ENCODE measurements at regions not wholly inside any gene's neighbourhood (a gene's known extent, or its start where the extent isn't known, plus 50 kb on each side); places are given as distances from the start of the nearest gene placed in this dataset.

DNA sequence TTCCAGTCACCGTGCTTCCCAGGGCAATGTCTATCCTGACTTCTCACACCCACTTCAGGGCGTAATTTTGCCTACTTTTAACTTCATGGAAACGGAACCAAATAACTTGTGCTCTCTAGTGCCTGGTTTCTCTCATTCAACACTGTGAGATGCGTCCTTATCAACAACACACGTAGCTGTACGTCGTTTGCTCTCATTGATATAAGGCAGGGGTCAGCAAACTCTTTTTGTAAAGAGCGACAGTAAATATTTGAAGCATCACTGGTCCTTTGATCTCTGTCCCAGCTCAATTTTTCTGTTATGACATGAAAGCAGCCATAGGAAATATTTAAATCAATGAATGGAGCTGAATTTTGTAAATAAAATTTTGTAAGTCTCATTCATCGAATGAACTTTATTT lies 239.3 kb upstream of the KCNG1 start:
- Histone ChIP-seq H3K27me3 (no peaks in the 10 kb centered on the region), H3K4me3 (no peak overlapping the region), H3K27ac (no peak overlapping the region), H3K4me1 (no peaks in the 10 kb centered on the region), H3K9me3 (peaks cover 0 to 6% of the 10 kb centered on the region in 2 donors), H3K36me3 (no peaks in the 10 kb centered on the region)
- TF ChIP-seq, protein P1, sequence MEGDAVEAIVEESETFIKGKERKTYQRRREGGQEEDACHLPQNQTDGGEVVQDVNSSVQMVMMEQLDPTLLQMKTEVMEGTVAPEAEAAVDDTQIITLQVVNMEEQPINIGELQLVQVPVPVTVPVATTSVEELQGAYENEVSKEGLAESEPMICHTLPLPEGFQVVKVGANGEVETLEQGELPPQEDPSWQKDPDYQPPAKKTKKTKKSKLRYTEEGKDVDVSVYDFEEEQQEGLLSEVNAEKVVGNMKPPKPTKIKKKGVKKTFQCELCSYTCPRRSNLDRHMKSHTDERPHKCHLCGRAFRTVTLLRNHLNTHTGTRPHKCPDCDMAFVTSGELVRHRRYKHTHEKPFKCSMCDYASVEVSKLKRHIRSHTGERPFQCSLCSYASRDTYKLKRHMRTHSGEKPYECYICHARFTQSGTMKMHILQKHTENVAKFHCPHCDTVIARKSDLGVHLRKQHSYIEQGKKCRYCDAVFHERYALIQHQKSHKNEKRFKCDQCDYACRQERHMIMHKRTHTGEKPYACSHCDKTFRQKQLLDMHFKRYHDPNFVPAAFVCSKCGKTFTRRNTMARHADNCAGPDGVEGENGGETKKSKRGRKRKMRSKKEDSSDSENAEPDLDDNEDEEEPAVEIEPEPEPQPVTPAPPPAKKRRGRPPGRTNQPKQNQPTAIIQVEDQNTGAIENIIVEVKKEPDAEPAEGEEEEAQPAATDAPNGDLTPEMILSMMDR (IDR thresholded peaks at IDR 0.05) = no peak
- DNase-seq (ENCODE audit: low spot score) = no peak

DNA sequence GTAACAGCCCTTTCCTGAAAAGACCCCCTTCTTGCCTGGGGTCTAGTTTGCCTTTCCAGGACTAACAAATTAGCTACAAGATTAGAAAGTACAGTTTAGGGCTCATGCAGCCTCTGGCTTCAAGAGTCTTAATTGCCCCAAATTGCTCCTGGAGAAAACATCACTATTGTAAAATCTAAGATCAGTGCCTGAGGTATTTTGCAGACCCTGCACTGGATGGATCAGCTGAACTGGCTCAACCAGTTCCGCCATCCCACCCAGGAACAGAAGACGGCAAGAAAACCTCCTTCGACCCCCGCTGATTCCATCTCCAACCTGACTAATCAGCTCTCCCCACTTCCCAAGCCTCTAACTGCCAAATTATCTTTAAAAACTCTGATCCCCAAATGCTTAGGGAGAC lies 236.5 kb upstream of the KCNG1 start:
- no peaks in the 10 kb centered on the region for H3K9me3 ChIP-seq
- no peak overlapping the region for H3K4me3 ChIP-seq
- no peaks in the 10 kb centered on the region for H3K4me1 ChIP-seq
- no peak overlapping the region for H3K27ac ChIP-seq
- H3K36me3 ChIP-seq = no peaks in the 10 kb centered on the region
- no peak for DNase-seq (ENCODE audit: low spot score)
- H3K27me3 ChIP-seq = no peaks in the 10 kb centered on the region
- TF ChIP-seq, protein P1 (IDR thresholded peaks at IDR 0.05) = no peak

DNA sequence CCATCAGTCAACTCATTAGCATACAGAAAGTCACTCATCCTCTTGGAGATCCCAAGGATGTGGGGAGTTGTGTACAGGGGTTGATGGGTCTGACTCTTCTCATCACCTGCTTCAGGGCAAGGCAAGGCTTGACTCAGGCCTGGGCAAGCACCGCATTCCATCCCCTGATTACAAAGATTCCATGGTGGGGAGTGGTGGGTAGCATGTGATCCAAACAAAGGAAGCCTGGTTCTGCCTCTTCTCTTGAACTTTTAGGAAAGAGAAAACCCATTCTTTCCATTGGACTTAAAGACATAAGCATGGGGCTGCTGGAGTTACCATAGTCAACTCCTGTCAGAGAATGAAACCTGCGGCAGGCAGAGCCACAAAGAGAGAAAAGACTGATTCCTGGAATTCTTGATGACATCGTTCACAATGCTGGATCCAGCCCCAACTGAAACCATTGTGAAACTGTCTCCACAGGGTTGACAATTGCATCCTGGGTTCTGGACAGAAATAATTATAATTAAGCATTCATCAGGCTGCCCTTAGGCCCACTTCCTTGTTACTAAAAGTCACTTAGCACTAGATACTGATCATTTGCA lies 235.8 kb upstream of the KCNG1 start:
- no peak overlapping the region for H3K4me3 ChIP-seq
- DNase-seq (ENCODE audit: low spot score) = no peak
- H3K27ac ChIP-seq = no peak overlapping the region
- no peaks in the 10 kb centered on the region for H3K36me3 ChIP-seq
- H3K4me1 ChIP-seq = no peaks in the 10 kb centered on the region
- H3K9me3 ChIP-seq = no peaks in the 10 kb centered on the region
- TF ChIP-seq, protein P1 (IDR thresholded peaks at IDR 0.05) = no peak
- H3K27me3 ChIP-seq = no peaks in the 10 kb centered on the region

DNA sequence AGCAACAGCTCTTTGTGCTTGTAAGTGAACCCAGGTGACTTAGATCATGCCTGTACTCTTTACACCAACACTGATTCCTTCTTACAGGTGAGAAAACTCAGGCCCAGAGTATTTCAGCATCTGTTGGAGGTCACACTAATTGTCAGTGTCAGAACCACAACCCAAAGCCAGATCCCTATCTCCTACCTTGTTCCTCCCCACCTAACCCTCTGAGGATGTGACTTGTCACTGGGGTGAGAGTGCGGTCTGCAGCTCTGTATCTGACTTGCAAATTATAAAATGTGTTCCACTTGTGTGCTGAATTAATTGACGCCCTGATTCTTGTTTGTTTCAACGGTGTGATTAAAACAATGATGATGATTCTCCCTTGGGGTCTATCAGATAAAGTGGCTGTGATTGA lies 232.5 kb upstream of the KCNG1 start:
- Histone ChIP-seq H3K4me1 (no peaks in the 10 kb centered on the region), H3K27me3 (no peaks in the 10 kb centered on the region), H3K4me3 (no peak overlapping the region), H3K27ac (no peak overlapping the region), H3K9me3 (no peaks in the 10 kb centered on the region), H3K36me3 (no peaks in the 10 kb centered on the region)
- TF ChIP-seq, protein P1 (IDR thresholded peaks at IDR 0.05) = no peak
- DNase-seq (ENCODE audit: low spot score) = no peak

DNA sequence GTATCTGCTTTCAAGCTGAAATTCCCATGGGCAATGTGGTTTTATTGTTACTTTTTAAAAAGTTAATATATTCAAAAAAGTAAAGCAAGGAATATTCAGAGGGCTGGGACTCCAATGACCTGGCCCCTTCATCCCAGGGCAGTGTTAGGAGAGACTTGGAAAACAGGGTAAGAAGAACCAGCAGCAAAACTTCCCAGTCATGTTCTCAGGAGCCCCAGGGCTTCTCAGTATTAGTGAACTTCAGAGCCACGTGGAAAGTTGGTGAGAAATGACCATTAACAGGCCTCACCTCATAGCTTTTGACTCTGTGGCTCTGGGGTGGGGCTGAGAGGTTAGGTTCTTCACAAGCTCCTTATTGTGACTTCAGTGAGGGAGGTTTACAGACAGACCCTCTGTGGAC lies 230.4 kb upstream of the KCNG1 start:
- H3K4me1 ChIP-seq = no peaks in the 10 kb centered on the region
- H3K4me3 ChIP-seq = no peak overlapping the region
- H3K36me3 ChIP-seq = no peaks in the 10 kb centered on the region
- H3K27me3 ChIP-seq = no peaks in the 10 kb centered on the region
- DNase-seq (ENCODE audit: low spot score) = no peak
- no peaks in the 10 kb centered on the region for H3K9me3 ChIP-seq
- TF ChIP-seq, protein P1 (IDR thresholded peaks at IDR 0.05) = no peak
- H3K27ac ChIP-seq = no peak overlapping the region

DNA sequence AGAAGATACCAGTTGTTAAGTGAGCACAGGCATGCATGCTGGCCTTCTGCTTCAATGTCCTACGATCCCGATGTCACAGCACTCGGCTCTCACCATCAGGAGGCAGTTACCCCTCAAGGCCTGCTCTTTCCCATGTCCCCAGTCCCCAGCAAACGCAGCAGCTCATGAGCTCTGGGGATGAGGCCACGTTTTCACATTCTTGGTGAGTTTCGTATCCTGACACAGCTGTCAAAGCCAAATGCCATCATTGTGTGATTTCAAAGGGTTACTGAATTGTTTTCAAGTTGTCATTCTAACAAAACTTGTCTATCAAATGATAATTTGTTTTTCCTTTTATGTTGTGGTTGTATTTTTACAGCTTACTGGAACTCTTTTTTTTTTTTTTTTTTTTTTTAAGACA lies 226.9 kb upstream of the KCNG1 start:
- H3K27me3 ChIP-seq = no peaks in the 10 kb centered on the region
- DNase-seq (ENCODE audit: low spot score) = no peak
- H3K36me3 ChIP-seq = no peaks in the 10 kb centered on the region
- no peaks in the 10 kb centered on the region for H3K4me1 ChIP-seq
- H3K4me3 ChIP-seq = no peak overlapping the region
- no peak overlapping the region for H3K27ac ChIP-seq
- H3K9me3 ChIP-seq = no peaks in the 10 kb centered on the region
- TF ChIP-seq, protein P1 (IDR thresholded peaks at IDR 0.05) = no peak

Data from right atrium auricular region (tissue), 2 donors.